GM12872 (cell line): ENCODE measurements at regions not wholly inside any gene's neighbourhood (a gene's known extent, or its start where the extent isn't known, plus 50 kb on each side); places are given as distances from the start of the nearest gene placed in this dataset.

ENCODE experiments used
- CTCF ChIP-seq: IDR thresholded peaks from 3 replicates; pipeline ENCODE4 v1.5.1; 2011; ENCODE audit warnings: low read depth, mild to moderate bottlenecking, low read length, moderate library complexity; ENCODE audit not compliant: insufficient read depth

GRCh38 chr18:76162886-76163285 is 332.2 kb downstream of the ZNF516 start:
- TF ChIP-seq CTCF, result no peak

GRCh38 chr18:76161983-76162382 is 333.1 kb downstream of the ZNF516 start:
- TF ChIP-seq CTCF, result no peak

DNA sequence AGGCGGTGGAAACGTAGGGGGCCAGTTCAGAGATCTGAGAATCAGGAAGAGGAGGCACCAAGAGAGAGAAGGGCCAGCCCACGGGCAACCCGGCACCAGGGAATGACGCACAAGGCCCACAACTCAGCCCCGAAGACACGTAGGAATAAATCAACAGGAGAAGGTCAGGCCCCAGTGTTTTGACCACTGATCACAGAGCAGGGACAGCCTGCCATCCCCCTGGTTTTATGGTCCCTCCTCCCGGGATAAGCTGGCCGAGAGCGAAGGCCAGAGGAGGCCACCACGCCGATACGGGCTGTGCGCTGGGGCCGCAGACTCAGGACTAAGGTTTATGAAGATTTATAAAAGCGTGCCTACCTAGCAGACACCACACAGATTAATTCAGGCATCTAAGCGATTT is 341.4 kb downstream of the ZNF516 start:
- no peak for TF ChIP-seq CTCF

GRCh38 chr18:76149734-76150133 is 345.3 kb downstream of the ZNF516 start:
- no peak for TF ChIP-seq CTCF

- TF ChIP-seq CTCF, result no peak
Measured at GRCh38 chr18:76149284-76149683, 345.8 kb downstream of the ZNF516 start.

- no peak for TF ChIP-seq CTCF
Measured at GRCh38 chr18:76145521-76146376, 349.3 kb downstream of the ZNF516 start.

DNA sequence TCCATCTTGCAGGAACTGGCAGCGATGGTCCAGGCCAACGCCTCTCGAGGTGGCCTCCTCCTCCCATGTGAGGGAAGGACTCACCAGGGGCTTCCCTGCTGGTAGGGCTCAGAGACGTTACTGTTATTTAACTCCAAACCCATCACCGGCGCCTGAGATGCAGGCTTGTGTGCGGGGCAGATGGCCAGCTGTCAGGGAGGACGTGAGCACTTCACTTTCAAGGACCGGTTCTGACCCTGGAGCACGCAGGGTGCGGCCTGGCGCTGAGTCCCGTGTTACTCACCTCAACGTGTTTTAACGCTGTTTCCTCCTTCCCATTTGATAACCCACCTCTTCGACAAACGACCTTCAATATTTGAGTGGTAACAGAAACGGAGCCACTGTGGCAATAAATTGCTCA is 350.2 kb downstream of the ZNF516 start:
- no peak for TF ChIP-seq CTCF
